ENCODE measurements at regions not wholly inside any gene's neighbourhood (a gene's known extent, or its start where the extent isn't known, plus 50 kb on each side); places are given as distances from the start of the nearest gene placed in this dataset.

GRCh38 chr15:66945842-66946241 is 119.6 kb upstream of the SMAD3 start:
- TF ChIP-seq POLR2A (IDR thresholded peaks at IDR 0.05; ENCODE audit: low read length) (no peak), GATA1 (IDR thresholded peaks at IDR 0.05; ENCODE audit: low read depth, low read length) (no peak)
